Heart left ventricle (tissue), 16 donors: ENCODE measurements at regions not wholly inside any gene's neighbourhood (a gene's known extent, or its start where the extent isn't known, plus 50 kb on each side); places are given as distances from the start of the nearest gene placed in this dataset.
"Not testable (repeated sequence)": the region's sequence is repeated elsewhere in the genome, so short reads cannot be mapped to it uniquely, and the experiment has no call there.

ENCODE experiments used
- ATAC-seq, 4 donors: fragments of 200-7000 bp; cut with Tn5 transposase; one replicate each; pipeline ENCODE4 v1.9.1; 2020 to 2022; ENCODE audit warnings: moderate library complexity in 4 of 4, mild to moderate bottlenecking in 3 of 4, moderate number of reproducible peaks in 1 of 4
- DNase-seq, 5 donors: peaks; one replicate each; pipeline ENCODE4 v3.0.0-alpha.2; 2020
- H3K27ac ChIP-seq, 12 donors: fragments of 200-600 bp; sonication (generic) in 4 of 12; one replicate each; pipeline versions ENCODE4 v1.5.0 to v1.8.0; 2016 to 2022; ENCODE audit warnings: mild to moderate bottlenecking in 2 of 12
- H3K27me3 ChIP-seq, 9 donors: fragments of 200-600 bp; sonication (generic) in 2 of 9; one replicate each; pipeline versions ENCODE4 v1.5.1 to v1.8.0; 2016 to 2022; ENCODE audit warnings: mild to moderate bottlenecking in 3 of 9
- H3K36me3 ChIP-seq, 9 donors: fragments of 200-600 bp; sonication (generic) in 2 of 9; one replicate each; pipeline versions ENCODE4 v1.5.0 to v1.8.0; 2018 to 2022; ENCODE audit warnings: mild to moderate bottlenecking in 2 of 9
- H3K4me1 ChIP-seq, 12 donors: fragments of 200-600 bp; sonication (generic) in 4 of 12; one replicate each; pipeline versions ENCODE4 v1.5.0 to v1.8.0; 2016 to 2022; ENCODE audit warnings: mild to moderate bottlenecking in 3 of 12
- H3K4me3 ChIP-seq, 12 donors: fragments of 200-600 bp; sonication (generic) in 4 of 12; one replicate each; pipeline versions ENCODE4 v1.5.0 to v1.8.0; 2017 to 2022; ENCODE audit warnings: mild to moderate bottlenecking in 9 of 12, moderate library complexity in 4 of 12
- H3K9me3 ChIP-seq, 12 donors: fragments of 200-600 bp; sonication (generic) in 4 of 12; one replicate each; pipeline versions ENCODE4 v1.5.0 to v1.8.0; 2016 to 2022; ENCODE audit warnings: mild to moderate bottlenecking in 1 of 12
- POLR2A ChIP-seq, 2 donors: fragments of 450-650 bp; IDR thresholded peaks; one replicate each; pipeline ENCODE4 v1.6.1; 2017; ENCODE audit warnings: antibody characterized with exemption in 2 of 2, mild to moderate bottlenecking in 2 of 2, moderate library complexity in 2 of 2
- WGBS, 4 donors: extraction: QIAGEN DNeasy Blood & Tissue Kit in 2 of 4; methylation state at CpG; one replicate each; pipeline versions ENCODE4 v1.1.5 to v1.1.7; 2013 to 2018; 5-methylcytosine and 5-hydroxymethylcytosine counted together
- intact Hi-C, 10 donors: fragments of 100-400 bp; cut with DNase I; formaldehyde crosslinking; loops; one replicate each; pipeline versions ENCODE4 v1.11.1 to v1.14.2; 2022
- TF ChIP-seq, protein P1 (sequence below), 12 donors: fragments of 200-600 bp; sonication (generic) in 4 of 12; IDR thresholded peaks; one replicate each; pipeline versions ENCODE4 v1.5.0 to v1.8.0; 2018 to 2022; ENCODE audit warnings: antibody characterized with exemption in 12 of 12, mild to moderate bottlenecking in 5 of 12
- donor health status: ischemic (EF 13 %, LVEDD 7.1; RV severe dilation, severe dysfunction).
- donor health status: healthy with polysubstance abuse.
- donor health status: DM: no; HTN: yes; CAD: no.
- donor health status: DM: no; HTN: no; CAD: no.
- donor health status: ischemic (EF 25% LVEDD 6.9; RV normal size, moderate dysfunction).
- donor health status: ischemic (EF 25% LVEDD 5.7; RV mildly dilated, moderate dysfunction).
- donor health status: healthy.
- donor health status: DM: yes; HTN: yes; CAD: no.
- donor health status: ischemic (EF 35%, LVEDD 5.7; RV mildly dilated, moderate dysfunction).
- donor health status: nonischemic (EF 11% LVEDD 7.7; RV severe dilation, severe dysfunction).
- donor health status: DM: yes; HTN: yes; CAD: no.
- donor health status: PGD.
- donor health status: ischemic (EF 29% LVEDD 5.4; RV normal size, mild dysfunction).
- donor health status: nonischemic (EF 23%, LVEDD 6.1; RV moderate dilation, normal function).

DNA sequence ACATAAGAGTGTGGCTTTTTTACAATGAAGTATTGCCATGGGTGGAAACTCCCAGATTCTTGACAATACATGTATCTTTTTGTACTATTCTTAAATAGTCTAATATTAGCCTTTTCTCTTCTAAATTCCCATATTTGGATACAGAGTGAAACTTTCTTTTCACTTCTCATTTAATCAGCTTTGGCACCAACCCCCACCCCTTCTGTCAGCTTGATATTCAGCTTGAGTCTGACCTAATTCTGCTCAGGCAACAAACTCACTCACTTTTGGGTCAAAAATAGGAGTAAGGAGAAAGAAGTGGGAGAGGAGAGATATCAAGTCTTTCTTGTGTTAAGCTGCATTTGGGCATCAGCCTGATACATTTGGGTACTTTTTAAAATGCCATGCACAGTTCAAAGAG lies 397.5 kb downstream of the COG6 start:
- intact Hi-C loops = no loop called here
- Histone ChIP-seq H3K4me1 (no peaks in the 10 kb centered on the region), H3K9me3 (no peaks in the 10 kb centered on the region), H3K4me3 (no peak overlapping the region), H3K27ac (no peak overlapping the region), H3K27me3 (no peaks in the 10 kb centered on the region), H3K36me3 (no peaks in the 10 kb centered on the region)
- TF ChIP-seq, protein P1, sequence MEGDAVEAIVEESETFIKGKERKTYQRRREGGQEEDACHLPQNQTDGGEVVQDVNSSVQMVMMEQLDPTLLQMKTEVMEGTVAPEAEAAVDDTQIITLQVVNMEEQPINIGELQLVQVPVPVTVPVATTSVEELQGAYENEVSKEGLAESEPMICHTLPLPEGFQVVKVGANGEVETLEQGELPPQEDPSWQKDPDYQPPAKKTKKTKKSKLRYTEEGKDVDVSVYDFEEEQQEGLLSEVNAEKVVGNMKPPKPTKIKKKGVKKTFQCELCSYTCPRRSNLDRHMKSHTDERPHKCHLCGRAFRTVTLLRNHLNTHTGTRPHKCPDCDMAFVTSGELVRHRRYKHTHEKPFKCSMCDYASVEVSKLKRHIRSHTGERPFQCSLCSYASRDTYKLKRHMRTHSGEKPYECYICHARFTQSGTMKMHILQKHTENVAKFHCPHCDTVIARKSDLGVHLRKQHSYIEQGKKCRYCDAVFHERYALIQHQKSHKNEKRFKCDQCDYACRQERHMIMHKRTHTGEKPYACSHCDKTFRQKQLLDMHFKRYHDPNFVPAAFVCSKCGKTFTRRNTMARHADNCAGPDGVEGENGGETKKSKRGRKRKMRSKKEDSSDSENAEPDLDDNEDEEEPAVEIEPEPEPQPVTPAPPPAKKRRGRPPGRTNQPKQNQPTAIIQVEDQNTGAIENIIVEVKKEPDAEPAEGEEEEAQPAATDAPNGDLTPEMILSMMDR (IDR thresholded peaks at IDR 0.05) = no peak
- no peak for TF ChIP-seq POLR2A (IDR thresholded peaks at IDR 0.05)
- DNase-seq (no peak), ATAC-seq (no peak)

DNA sequence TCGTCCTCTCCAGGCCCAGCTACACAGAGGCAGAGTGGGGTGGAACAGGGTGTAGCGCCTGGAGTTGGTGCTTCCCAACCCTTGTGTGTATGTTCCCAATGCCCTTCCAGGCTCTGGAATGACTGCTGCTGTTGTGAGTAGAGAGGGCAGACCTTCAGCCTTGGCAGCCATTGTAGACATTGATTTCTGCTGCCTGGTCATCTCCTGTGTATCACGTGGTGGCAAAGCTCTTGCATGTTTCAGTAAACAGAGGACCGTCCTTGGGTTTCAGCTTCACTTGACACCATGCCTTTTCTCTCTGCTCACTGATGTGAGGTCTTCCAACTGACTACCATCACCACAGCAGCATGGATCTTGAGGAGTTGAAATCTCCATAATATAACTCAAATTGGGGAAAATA lies 397.9 kb downstream of the COG6 start:
- ATAC-seq (no peak), DNase-seq (no peak)
- Histone ChIP-seq H3K27ac (no peak overlapping the region), H3K4me3 (no peak overlapping the region), H3K27me3 (no peaks in the 10 kb centered on the region), H3K9me3 (no peaks in the 10 kb centered on the region), H3K36me3 (no peaks in the 10 kb centered on the region), H3K4me1 (no peaks in the 10 kb centered on the region)
- TF ChIP-seq, protein P1 (IDR thresholded peaks at IDR 0.05) = no peak
- TF ChIP-seq POLR2A (IDR thresholded peaks at IDR 0.05) = no peak
- WGBS, 4 donors = 91 to 97% (median 95%) methylated on average over 3 to 4 of the region's 4 CpGs
- intact Hi-C loops = no loop called here

DNA sequence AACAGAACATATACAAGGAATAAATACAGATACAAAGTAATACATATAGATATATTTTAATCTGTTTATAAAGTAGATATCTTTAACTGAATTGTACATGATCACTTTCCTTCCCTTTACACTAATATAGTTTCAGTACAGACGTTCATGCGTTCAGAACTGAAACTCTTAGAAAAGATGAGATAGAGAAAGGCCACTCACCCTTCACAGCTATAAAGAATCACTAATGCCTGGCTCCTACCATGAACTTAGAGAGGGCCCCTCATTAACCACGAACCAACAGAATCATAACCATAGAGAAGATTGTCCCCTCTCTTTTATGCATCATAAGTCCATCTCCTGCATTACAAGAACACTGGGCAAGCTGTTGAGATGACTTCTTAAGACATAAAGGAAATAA lies 399.0 kb downstream of the COG6 start:
- H3K27me3 ChIP-seq, H3K4me1 ChIP-seq, H3K27ac ChIP-seq, ATAC-seq, H3K9me3 ChIP-seq, H3K4me3 ChIP-seq, intact Hi-C loops, H3K36me3 ChIP-seq, DNase-seq: not testable (repeated sequence)
- WGBS, 4 donors = 93 to 96% methylated on average over 3 of the region's 3 CpGs; no CpG with 5 or more reads in 2 of the 4 donors

DNA sequence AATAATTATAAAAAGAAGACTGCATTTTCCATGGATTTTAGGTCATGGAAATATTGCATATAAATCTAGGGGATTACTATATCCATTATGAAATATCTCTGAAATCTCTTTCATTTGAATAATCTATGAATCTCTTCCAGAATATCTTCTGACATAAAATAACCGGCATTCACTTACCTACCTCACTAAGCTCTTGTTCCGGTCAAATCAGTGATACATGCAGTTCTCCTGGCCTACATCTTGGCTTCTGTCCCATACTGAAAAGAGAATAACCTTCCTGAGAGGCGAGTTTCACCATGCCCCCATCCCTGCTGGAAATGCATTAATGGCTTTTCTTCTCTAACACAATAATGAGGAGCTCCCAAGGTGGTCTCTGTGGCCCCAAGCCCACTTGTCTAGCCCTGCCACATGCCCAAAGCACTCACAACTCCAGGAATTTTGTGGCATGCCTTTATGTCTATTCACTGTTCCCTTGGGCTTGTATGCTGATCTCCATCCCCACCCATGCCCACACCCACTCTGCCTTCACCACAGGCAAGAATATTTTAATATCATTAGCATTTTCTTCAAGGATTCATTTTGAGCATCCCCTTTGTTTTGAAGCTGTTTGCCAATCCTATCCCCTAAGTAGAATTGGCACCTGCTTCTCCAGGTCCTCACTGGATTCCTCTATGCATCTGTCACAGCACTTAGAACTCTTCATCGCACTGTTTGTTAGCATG lies 401.6 kb downstream of the COG6 start:
- no peak overlapping the region for H3K27ac ChIP-seq
- TF ChIP-seq, protein P1 (IDR thresholded peaks at IDR 0.05) = no peak
- TF ChIP-seq POLR2A (IDR thresholded peaks at IDR 0.05) = no peak

DNA sequence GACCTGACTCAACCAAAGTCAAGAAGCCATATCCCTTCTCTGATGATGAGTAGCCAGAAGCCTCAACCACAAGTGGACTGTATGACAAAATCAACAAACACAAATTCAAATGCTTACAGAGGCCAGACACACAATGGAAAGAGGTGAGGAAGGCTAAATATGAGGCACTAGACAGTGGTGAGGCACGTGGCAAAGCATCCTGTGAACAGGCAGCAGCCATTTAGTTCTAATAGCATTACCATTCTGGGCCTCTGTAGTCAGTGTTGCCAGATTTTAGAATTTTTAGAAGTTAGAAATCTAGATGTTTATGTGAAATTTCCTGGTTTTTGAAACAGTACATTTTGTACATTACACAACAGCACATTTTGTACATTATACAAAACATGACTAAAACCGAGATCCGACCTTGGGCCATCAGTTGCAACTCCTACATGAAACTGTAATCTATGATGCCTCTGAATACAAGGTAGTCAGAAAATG lies 403.3 kb downstream of the COG6 start:
- no peaks in the 10 kb centered on the region for H3K36me3 ChIP-seq
- H3K9me3 ChIP-seq = no peaks in the 10 kb centered on the region
- H3K27ac ChIP-seq = no peak overlapping the region
- WGBS, 4 donors = 93 to 97% (median 95%) methylated on average over 3 of the region's 3 CpGs
- ATAC-seq = no peak
- no peaks in the 10 kb centered on the region for H3K27me3 ChIP-seq
- no peak overlapping the region for H3K4me3 ChIP-seq
- intact Hi-C loops = no loop called here
- H3K4me1 ChIP-seq = peaks cover 0 to 16% (median 2%) of the 10 kb centered on the region in 12 donors
- TF ChIP-seq, protein P1 (IDR thresholded peaks at IDR 0.05) = no peak
- no peak for TF ChIP-seq POLR2A (IDR thresholded peaks at IDR 0.05)
- DNase-seq = no peak

More for the DNA sequence above, 401.6 kb downstream of the COG6 start:
- DNase-seq (no peak), ATAC-seq (no peak)
- H3K4me1 ChIP-seq = peaks cover 0 to 12% (median 0%) of the 10 kb centered on the region in 12 donors
- intact Hi-C loops = no loop called here
- H3K27me3 ChIP-seq = no peaks in the 10 kb centered on the region
- H3K36me3 ChIP-seq = no peaks in the 10 kb centered on the region
- H3K9me3 ChIP-seq = no peaks in the 10 kb centered on the region
- WGBS, 4 donors = 68 to 92% (median 87%) methylated on average over 4 of the region's 4 CpGs
- H3K4me3 ChIP-seq = no peak overlapping the region
